GM12891 (cell line): ENCODE measurements at regions not wholly inside any gene's neighbourhood (a gene's known extent, or its start where the extent isn't known, plus 50 kb on each side); places are given as distances from the start of the nearest gene placed in this dataset.

Experiments used
- POLR2A ChIP-seq: IDR thresholded peaks from 2 replicates; pipeline ENCODE4 v1.6.1; 2011; ENCODE audit warnings: low read depth, low read length, control low read depth
- POLR2AphosphoS5 ChIP-seq: IDR thresholded peaks from 2 replicates; pipeline ENCODE4 v1.6.1; 2011; ENCODE audit warnings: low read depth, low read length, control low read depth
- POU2F2 ChIP-seq: IDR thresholded peaks from 2 replicates; pipeline ENCODE4 v1.6.1; 2011; ENCODE audit warnings: low read depth, mild to moderate bottlenecking, control low read depth, low read length, moderate library complexity
- SPI1 ChIP-seq: IDR thresholded peaks from 2 replicates; pipeline ENCODE4 v1.6.1; 2011; ENCODE audit warnings: low read depth, low read length, control low read depth
- TAF1 ChIP-seq: IDR thresholded peaks from 2 replicates; pipeline ENCODE4 v1.6.1; 2011; ENCODE audit warnings: low read depth, low read length, control low read depth

DNA sequence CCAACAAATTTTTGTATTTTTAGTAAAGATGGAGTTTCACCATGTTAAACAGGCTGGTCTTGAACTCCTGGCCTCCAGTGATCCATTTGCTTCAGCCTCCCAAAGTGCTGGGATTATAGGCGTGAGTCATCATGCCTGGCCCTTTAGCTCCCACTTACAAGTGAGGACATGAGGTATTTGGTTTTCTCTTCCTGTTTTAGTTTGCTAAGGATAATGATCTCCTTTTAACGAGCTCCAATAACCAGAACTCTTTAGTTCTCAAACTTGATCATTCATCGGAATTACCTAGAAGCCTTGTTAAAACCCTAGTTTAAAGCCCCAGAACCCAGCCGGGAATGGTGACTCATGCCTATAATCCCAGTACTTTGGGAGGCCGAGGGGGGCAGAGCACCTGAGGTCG is 481.4 kb downstream of the TYW1 start:
- no peak for TF ChIP-seq TAF1
- no peak for TF ChIP-seq POLR2A
- TF ChIP-seq POLR2AphosphoS5 = no peak
- TF ChIP-seq POU2F2 = no peak
- no peak for TF ChIP-seq SPI1
